Tibial nerve (tissue), 4 donors: ENCODE measurements at regions not wholly inside any gene's neighbourhood (a gene's known extent, or its start where the extent isn't known, plus 50 kb on each side); places are given as distances from the start of the nearest gene placed in this dataset.
A peak's percentile ranks its signal among the peaks of the same experiment; 100 is the strongest.

Experiments
- DNase-seq, 2 donors: peaks; one replicate each; pipeline ENCODE4 v3.0.0-alpha.2; 2019; ENCODE audit warnings: low spot score in 2 of 2
- H3K27ac ChIP-seq, 4 donors: fragments of 200-600 bp; sonication (generic) in 3 of 4; one replicate each; pipeline ENCODE4 v1.5.1; 2017 to 2019; ENCODE audit warnings: mild to moderate bottlenecking in 1 of 4
- H3K27me3 ChIP-seq, 2 donors: fragments of 200-600 bp; sonication (generic) in 1 of 2; one replicate each; pipeline versions ENCODE4 v1.5.1 to v1.6.0; 2017 to 2019
- H3K36me3 ChIP-seq, 3 donors: fragments of 200-600 bp; sonication (generic); one replicate each; pipeline ENCODE4 v1.5.1; 2018 to 2019
- H3K4me1 ChIP-seq, 4 donors: fragments of 200-600 bp; sonication (generic) in 3 of 4; one replicate each; pipeline ENCODE4 v1.5.1; 2017 to 2019
- H3K4me3 ChIP-seq, 4 donors: fragments of 200-600 bp; sonication (generic) in 3 of 4; one replicate each; pipeline ENCODE4 v1.5.1; 2017 to 2019; ENCODE audit warnings: mild to moderate bottlenecking in 1 of 4, moderate library complexity in 1 of 4
- H3K9me3 ChIP-seq, 4 donors: fragments of 200-600 bp; sonication (generic) in 3 of 4; one replicate each; pipeline ENCODE4 v1.5.1; 2017 to 2019
- EP300 ChIP-seq, 2 donors: sonication (generic); formaldehyde crosslinking; IDR thresholded peaks; one replicate each; pipeline ENCODE4 v1.6.1; 2017; ENCODE audit warnings: antibody characterized with exemption in 2 of 2, mild to moderate bottlenecking in 1 of 2
- POLR2A ChIP-seq, 2 donors: fragments of 450-650 bp; IDR thresholded peaks; one replicate each; pipeline ENCODE4 v1.6.1; 2017; ENCODE audit warnings: antibody characterized with exemption in 2 of 2, mild to moderate bottlenecking in 2 of 2, moderate library complexity in 2 of 2
- WGBS, 2 donors: methylation state at CpG; one replicate each; pipeline ENCODE4 v1.1.5; 2018; 5-methylcytosine and 5-hydroxymethylcytosine counted together
- TF ChIP-seq, protein P1 (sequence below), 5 experiments: fragments of 200-600 bp in 3 of 5; fragments of 450-650 bp in 2 of 5; sonication (generic) in 3 of 5; IDR thresholded peaks; one replicate each; pipeline ENCODE4 v1.5.1; 2016 to 2019; ENCODE audit warnings: antibody characterized with exemption in 5 of 5, mild to moderate bottlenecking in 3 of 5, moderate library complexity in 2 of 5

DNA sequence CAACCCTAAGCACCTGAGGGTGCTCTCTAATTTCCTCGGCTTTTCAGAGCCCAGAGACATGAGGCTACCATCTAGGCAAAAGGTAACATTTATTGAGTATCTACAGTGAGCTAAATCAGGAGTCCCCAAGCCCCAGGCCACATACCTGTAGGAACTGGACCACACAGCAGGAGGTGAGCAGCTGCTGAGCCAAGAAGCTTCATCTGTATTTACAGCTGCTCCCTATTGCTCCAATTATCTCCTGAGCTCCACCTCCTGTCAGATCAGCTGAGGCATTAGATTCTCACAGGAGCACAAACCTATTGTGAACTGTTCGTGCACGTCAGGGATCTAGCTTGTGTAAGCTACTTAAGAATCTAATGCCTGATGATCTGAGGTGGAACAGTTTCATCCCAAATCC lies 70.2 kb downstream of the RND3 start:
- Histone ChIP-seq H3K36me3 (no peaks in the 10 kb centered on the region), H3K4me3 (no peak overlapping the region), H3K9me3 (no peaks in the 10 kb centered on the region), H3K4me1 (no peaks in the 10 kb centered on the region), H3K27ac (no peak overlapping the region), H3K27me3 (no peaks in the 10 kb centered on the region)
- TF ChIP-seq EP300 (IDR thresholded peaks at IDR 0.05) (no peak), POLR2A (IDR thresholded peaks at IDR 0.05) (no peak)
- TF ChIP-seq, protein P1, sequence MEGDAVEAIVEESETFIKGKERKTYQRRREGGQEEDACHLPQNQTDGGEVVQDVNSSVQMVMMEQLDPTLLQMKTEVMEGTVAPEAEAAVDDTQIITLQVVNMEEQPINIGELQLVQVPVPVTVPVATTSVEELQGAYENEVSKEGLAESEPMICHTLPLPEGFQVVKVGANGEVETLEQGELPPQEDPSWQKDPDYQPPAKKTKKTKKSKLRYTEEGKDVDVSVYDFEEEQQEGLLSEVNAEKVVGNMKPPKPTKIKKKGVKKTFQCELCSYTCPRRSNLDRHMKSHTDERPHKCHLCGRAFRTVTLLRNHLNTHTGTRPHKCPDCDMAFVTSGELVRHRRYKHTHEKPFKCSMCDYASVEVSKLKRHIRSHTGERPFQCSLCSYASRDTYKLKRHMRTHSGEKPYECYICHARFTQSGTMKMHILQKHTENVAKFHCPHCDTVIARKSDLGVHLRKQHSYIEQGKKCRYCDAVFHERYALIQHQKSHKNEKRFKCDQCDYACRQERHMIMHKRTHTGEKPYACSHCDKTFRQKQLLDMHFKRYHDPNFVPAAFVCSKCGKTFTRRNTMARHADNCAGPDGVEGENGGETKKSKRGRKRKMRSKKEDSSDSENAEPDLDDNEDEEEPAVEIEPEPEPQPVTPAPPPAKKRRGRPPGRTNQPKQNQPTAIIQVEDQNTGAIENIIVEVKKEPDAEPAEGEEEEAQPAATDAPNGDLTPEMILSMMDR (IDR thresholded peaks at IDR 0.05) = no peak
- no peak for DNase-seq
- 91 to 95% methylated on average over 3 of the region's 3 CpGs for whole genome bisulfite sequencing, 2 donors

DNA sequence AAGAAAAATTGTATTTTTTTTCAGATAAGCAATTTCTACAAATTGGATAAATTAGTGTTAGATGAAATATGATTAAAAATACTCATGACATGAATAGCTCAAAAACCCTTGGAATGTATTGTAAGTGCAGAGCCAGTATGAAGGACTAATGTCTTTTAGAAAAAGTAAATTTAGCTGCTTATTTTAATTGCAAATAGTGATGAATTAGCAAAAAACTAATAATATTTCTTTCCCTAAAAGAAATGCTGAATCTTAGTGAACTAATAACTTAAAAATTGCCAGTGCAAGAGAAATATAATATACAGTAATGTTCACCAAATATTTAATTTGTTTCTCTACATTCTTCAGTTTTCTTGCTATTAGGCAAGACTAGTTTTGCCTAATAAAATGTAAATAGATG lies 72.4 kb downstream of the RND3 start:
- no peaks in the 10 kb centered on the region for H3K27me3 ChIP-seq
- peaks cover 0 to 10% (median 0%) of the 10 kb centered on the region in 4 donors for H3K4me1 ChIP-seq
- H3K27ac ChIP-seq = no peak overlapping the region
- H3K36me3 ChIP-seq = no peaks in the 10 kb centered on the region
- DNase-seq = no peak
- TF ChIP-seq POLR2A (IDR thresholded peaks at IDR 0.05) (no peak), EP300 (IDR thresholded peaks at IDR 0.05) (no peak)
- TF ChIP-seq, protein P1 (IDR thresholded peaks at IDR 0.05) = no peak
- no peak overlapping the region for H3K4me3 ChIP-seq
- no peaks in the 10 kb centered on the region for H3K9me3 ChIP-seq

DNA sequence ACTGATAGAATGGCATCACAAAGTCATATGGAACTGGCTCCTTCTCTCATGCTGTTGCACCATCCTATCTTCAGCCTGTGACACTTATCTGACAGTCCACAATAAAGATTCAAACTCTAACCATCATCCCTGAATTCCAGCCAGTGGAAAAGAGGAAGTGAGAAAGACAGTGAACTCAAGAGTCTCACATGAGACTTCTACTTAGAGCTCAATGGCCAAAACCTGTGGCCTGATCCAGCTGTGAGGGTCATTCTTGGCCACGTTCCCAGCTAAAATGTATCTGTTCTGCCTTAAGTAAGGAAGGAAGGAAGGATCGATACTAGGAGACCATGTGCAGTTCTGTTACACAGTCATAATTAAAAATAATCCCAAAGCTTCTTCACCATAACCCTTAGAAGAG lies 73.6 kb downstream of the RND3 start:
- no peak overlapping the region for H3K27ac ChIP-seq
- H3K27me3 ChIP-seq = no peaks in the 10 kb centered on the region
- no peak for TF ChIP-seq EP300 (IDR thresholded peaks at IDR 0.05)
- TF ChIP-seq POLR2A (IDR thresholded peaks at IDR 0.05) = no peak
- TF ChIP-seq, protein P1 (IDR thresholded peaks at IDR 0.05) = no peak
- H3K4me3 ChIP-seq = no peak overlapping the region
- DNase-seq = no peak
- peaks cover 0 to 10% (median 0%) of the 10 kb centered on the region in 4 donors for H3K4me1 ChIP-seq
- no peaks in the 10 kb centered on the region for H3K9me3 ChIP-seq
- WGBS, 2 donors = 67 to 69% methylated on average over 2 of the region's 2 CpGs
- H3K36me3 ChIP-seq = no peaks in the 10 kb centered on the region

DNA sequence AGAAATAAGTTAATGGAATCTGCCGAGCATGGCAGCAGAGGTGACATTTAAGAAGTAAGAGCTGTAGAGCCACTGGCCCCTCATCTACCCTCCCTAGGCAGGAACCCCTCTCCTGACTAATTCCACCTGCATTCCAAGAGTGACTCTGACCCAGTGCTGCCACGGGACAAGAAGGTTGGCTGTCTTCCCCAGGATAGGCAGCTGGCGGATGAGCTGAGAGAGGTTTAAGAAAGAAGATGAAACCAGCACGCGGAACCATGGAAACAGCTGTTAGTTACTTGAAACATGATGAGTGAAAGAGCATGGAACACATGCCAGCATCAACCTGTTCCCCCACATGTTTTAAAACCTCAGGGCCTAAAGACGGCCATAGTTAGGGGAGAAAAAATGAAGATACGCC lies 74.1 kb downstream of the RND3 start:
- TF ChIP-seq, protein P1 (IDR thresholded peaks at IDR 0.05) = no peak
- TF ChIP-seq POLR2A (IDR thresholded peaks at IDR 0.05) (no peak), EP300 (IDR thresholded peaks at IDR 0.05) (no peak)

DNA sequence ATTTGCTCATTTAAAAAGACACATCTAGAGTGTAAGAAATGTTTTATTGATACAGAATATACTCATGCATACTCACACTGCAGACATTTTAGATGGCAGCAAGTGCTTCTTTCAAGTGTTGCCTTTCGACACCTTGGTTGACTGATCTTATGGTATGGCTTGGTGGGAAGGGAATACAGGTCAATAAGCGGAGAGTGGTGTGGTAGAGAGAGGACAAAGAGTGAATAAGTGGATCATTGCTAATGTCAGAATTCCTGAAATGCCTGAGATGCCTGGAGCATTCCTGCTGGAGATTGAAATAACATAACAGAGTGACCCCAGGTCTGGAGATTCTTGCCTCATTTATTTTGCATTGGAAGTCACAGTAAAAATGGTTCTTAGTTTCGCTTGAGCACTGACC lies 76.7 kb downstream of the RND3 start:
- WGBS, 2 donors = 58 to 67% methylated on average over 3 of the region's 3 CpGs

More for the DNA sequence above, 74.1 kb downstream of the RND3 start:
- H3K36me3 ChIP-seq = no peaks in the 10 kb centered on the region
- no peak for DNase-seq
- H3K27ac ChIP-seq = no peak overlapping the region
- whole genome bisulfite sequencing, 2 donors = 95 to 96% methylated on average over 7 of the region's 7 CpGs
- no peaks in the 10 kb centered on the region for H3K27me3 ChIP-seq
- no peak overlapping the region for H3K4me3 ChIP-seq
- peaks cover 0 to 10% (median 0%) of the 10 kb centered on the region in 4 donors for H3K4me1 ChIP-seq
- H3K9me3 ChIP-seq = no peaks in the 10 kb centered on the region

More for the DNA sequence above, 76.7 kb downstream of the RND3 start:
- Histone ChIP-seq H3K9me3 (no peaks in the 10 kb centered on the region), H3K4me3 (no peak overlapping the region), H3K27ac (peak overlapping the region in 1 of 4 donors; percentile 16), H3K4me1 (peaks cover 0 to 10% (median 0%) of the 10 kb centered on the region in 4 donors), H3K27me3 (no peaks in the 10 kb centered on the region), H3K36me3 (no peaks in the 10 kb centered on the region)
- no peak for DNase-seq
- TF ChIP-seq, protein P1 (IDR thresholded peaks at IDR 0.05) = no peak
